ENCODE measurements at regions not wholly inside any gene's neighbourhood (a gene's known extent, or its start where the extent isn't known, plus 50 kb on each side); places are given as distances from the start of the nearest gene placed in this dataset.

DNA sequence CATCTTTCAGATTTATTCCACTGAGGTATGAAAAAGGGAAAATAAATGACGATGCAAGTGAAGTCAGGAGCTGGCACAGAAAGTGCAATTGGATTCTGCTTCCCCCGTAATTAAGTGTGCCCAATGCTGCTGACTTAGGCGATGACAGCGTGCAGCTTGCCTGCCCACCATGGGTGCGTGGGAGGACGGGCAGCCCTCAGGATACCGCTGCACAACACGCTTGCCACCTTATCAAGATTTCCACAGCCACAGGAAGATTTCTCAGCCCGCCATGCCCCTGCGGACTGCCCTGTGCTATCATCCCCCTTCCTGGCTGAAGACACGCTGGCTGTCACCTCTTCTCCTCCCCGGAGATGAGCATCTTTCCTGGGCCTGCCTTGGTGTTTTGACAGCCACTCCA lies 103.3 kb upstream of the BACH2 start:
- TF ChIP-seq, protein P1, sequence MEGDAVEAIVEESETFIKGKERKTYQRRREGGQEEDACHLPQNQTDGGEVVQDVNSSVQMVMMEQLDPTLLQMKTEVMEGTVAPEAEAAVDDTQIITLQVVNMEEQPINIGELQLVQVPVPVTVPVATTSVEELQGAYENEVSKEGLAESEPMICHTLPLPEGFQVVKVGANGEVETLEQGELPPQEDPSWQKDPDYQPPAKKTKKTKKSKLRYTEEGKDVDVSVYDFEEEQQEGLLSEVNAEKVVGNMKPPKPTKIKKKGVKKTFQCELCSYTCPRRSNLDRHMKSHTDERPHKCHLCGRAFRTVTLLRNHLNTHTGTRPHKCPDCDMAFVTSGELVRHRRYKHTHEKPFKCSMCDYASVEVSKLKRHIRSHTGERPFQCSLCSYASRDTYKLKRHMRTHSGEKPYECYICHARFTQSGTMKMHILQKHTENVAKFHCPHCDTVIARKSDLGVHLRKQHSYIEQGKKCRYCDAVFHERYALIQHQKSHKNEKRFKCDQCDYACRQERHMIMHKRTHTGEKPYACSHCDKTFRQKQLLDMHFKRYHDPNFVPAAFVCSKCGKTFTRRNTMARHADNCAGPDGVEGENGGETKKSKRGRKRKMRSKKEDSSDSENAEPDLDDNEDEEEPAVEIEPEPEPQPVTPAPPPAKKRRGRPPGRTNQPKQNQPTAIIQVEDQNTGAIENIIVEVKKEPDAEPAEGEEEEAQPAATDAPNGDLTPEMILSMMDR (IDR thresholded peaks at IDR 0.05), result no peak
- no peak for TF ChIP-seq POLR2A (IDR thresholded peaks at IDR 0.05)
